SK-N-SH (cell line): ENCODE measurements at regions not wholly inside any gene's neighbourhood (a gene's known extent, or its start where the extent isn't known, plus 50 kb on each side); places are given as distances from the start of the nearest gene placed in this dataset.

Source experiments
- CTCF ChIA-PET: fragments of 300-600, 350-600 bp; formaldehyde crosslinking; extraction: SDS; loops from one replicate; lab custom pipeline; 2021; lab: Yijun Ruan, JAX
- POLR2A ChIA-PET: fragments of 350-600 bp; sonication (Branson Sonifier 250); formaldehyde crosslinking; extraction: SDS; loops from one replicate; lab custom pipeline; 2020; ENCODE audit warnings: antibody characterized with exemption, inconsistent platforms; lab: Yijun Ruan, JAX
- DNase-seq: peaks from one replicate; pipeline ENCODE4 v3.0.0; 2012
- H2AFZ ChIP-seq: fragments of 200-600 bp; sonication (generic); 2 replicates; pipeline ENCODE4 v1.8.1; 2016; ENCODE audit warnings: antibody characterized with exemption, mild to moderate bottlenecking, low read depth
- H3F3A ChIP-seq: fragments of 200-600 bp; sonication (generic); replicated peaks from 2 replicates; pipeline ENCODE3; 2016; ENCODE audit warnings: antibody characterized with exemption, mild to moderate bottlenecking; ENCODE audit not compliant: insufficient read depth
- H3K27ac ChIP-seq, 2 experiments: fragments of 200-500 bp in 1 of 2; fragments of 200-600 bp in 1 of 2; sonication (Bioruptor generic) in 1 of 2; sonication (generic), shearing (Covaris generic) in 1 of 2; 2 replicates each; pipeline versions ENCODE4 v1.5.1 to v1.6.1; 2014 to 2016; ENCODE audit warnings: low read depth in 2 of 2, inconsistent platforms in 1 of 2, low read length in 1 of 2, mild to moderate bottlenecking in 1 of 2, mixed read lengths in 1 of 2
- H3K27me3 ChIP-seq: fragments of 200-600 bp; sonication (generic), shearing (Covaris generic); 2 replicates; pipeline ENCODE4 v1.6.1; 2016; ENCODE audit warnings: mixed run types; ENCODE audit not compliant: insufficient read depth
- H3K36me3 ChIP-seq, 2 experiments: fragments of 200-500 bp in 1 of 2; fragments of 200-600 bp in 1 of 2; sonication (Bioruptor generic) in 1 of 2; sonication (generic) in 1 of 2; replicated peaks in 1 of 2; 2 replicates each; pipeline versions ENCODE3 to v1.5.1; 2014 to 2016; ENCODE audit warnings: low read length in 1 of 2, mild to moderate bottlenecking in 1 of 2; ENCODE audit not compliant: insufficient read depth in 2 of 2, control insufficient read depth in 1 of 2
- H3K4me1 ChIP-seq, 2 experiments: fragments of 200-500 bp in 1 of 2; fragments of 200-600 bp in 1 of 2; sonication (Bioruptor generic) in 1 of 2; sonication (generic), shearing (Covaris generic) in 1 of 2; 2 replicates each; pipeline versions ENCODE4 v1.5.1 to v1.6.1; 2014 to 2016; ENCODE audit warnings: low read depth in 1 of 2, low read length in 1 of 2, mixed run types in 1 of 2; ENCODE audit not compliant: insufficient read depth in 2 of 2, control insufficient read depth in 1 of 2
- H3K4me2 ChIP-seq: fragments of 200-600 bp; sonication (generic), shearing (Covaris generic); 2 replicates; pipeline ENCODE4 v1.6.1; 2017; ENCODE audit warnings: mixed run types
- H3K4me3 ChIP-seq, 2 experiments: fragments of 200-500 bp in 1 of 2; fragments of 200-600 bp in 1 of 2; sonication (Bioruptor generic) in 1 of 2; sonication (generic), shearing (Covaris generic) in 1 of 2; 2 replicates each; pipeline versions ENCODE4 v1.5.1 to v1.8.1; 2014 to 2016; ENCODE audit warnings: low read depth in 2 of 2, inconsistent platforms in 1 of 2, low read length in 1 of 2, mild to moderate bottlenecking in 1 of 2, mixed read lengths in 1 of 2, moderate library complexity in 1 of 2
- H3K79me2 ChIP-seq: fragments of 200-600 bp; sonication (generic); 2 replicates; pipeline ENCODE4 v1.8.1; 2017; ENCODE audit warnings: mild to moderate bottlenecking; ENCODE audit not compliant: insufficient read depth
- H3K9ac ChIP-seq: fragments of 200-600 bp; sonication (generic); 2 replicates; pipeline ENCODE4 v1.6.1; 2017; ENCODE audit warnings: mixed run types
- H3K9me2 ChIP-seq: fragments of 200-600 bp; sonication (generic); 2 replicates; pipeline ENCODE4 v1.6.1; 2017; ENCODE audit warnings: mixed run types
- H3K9me3 ChIP-seq: fragments of 200-600 bp; sonication (generic); 2 replicates; pipeline ENCODE4 v1.6.1; 2017; ENCODE audit warnings: mixed run types, mild to moderate bottlenecking, moderate library complexity
- H4K20me1 ChIP-seq: fragments of 200-600 bp; sonication (generic); 2 replicates; pipeline ENCODE4 v1.6.1; 2017; ENCODE audit warnings: mild to moderate bottlenecking, mixed run types; ENCODE audit not compliant: insufficient read depth
- CHD2 ChIP-seq: fragments of 150-350 bp; IDR thresholded peaks from 2 replicates; pipeline ENCODE4 v1.6.1; 2018; ENCODE audit warnings: low read length; ENCODE audit not compliant: partially characterized antibody
- ELF1 ChIP-seq: IDR thresholded peaks from 2 replicates; pipeline ENCODE4 v1.4.0; 2012
- FOSL2 ChIP-seq: IDR thresholded peaks from 2 replicates; pipeline ENCODE4 v1.4.0; 2012; ENCODE audit warnings: low read depth, mild to moderate bottlenecking, moderate library complexity, borderline replicate concordance
- FOXJ3 ChIP-seq: sonication (generic); formaldehyde crosslinking; IDR thresholded peaks from 2 replicates; pipeline ENCODE4 v1.5.1; 2020; ENCODE audit warnings: mild to moderate bottlenecking, missing genetic modification reagents
- FOXM1 ChIP-seq: IDR thresholded peaks from 2 replicates; pipeline ENCODE4 v1.4.0; 2012; ENCODE audit warnings: low read depth, mild to moderate bottlenecking
- GABPA ChIP-seq: IDR thresholded peaks from 2 replicates; pipeline ENCODE4 v1.4.0; 2012; ENCODE audit warnings: low read depth, mild to moderate bottlenecking
- GATA2 ChIP-seq: sonication (generic); formaldehyde crosslinking; IDR thresholded peaks from 2 replicates; pipeline ENCODE4 v1.5.0; 2020; ENCODE audit warnings: mild to moderate bottlenecking, missing genetic modification reagents
- MXI1 ChIP-seq: IDR thresholded peaks from 2 replicates; pipeline ENCODE4 v1.6.1; 2012; ENCODE audit warnings: mild to moderate bottlenecking, low read depth, low read length, improper control_type of control experiment
- NFIC ChIP-seq: IDR thresholded peaks from 2 replicates; pipeline ENCODE4 v1.4.0; 2012; ENCODE audit warnings: borderline replicate concordance
- NRF1 ChIP-seq: IDR thresholded peaks from 2 replicates; pipeline ENCODE4 v1.6.1; 2012; ENCODE audit warnings: low read depth, mild to moderate bottlenecking, low read length
- POLR2AphosphoS5 ChIP-seq: IDR thresholded peaks from 2 replicates; pipeline ENCODE4 v1.6.1; 2012; ENCODE audit warnings: low read depth, low read length
- RAD21 ChIP-seq: IDR thresholded peaks from 2 replicates; pipeline ENCODE4 v1.6.1; 2012; ENCODE audit warnings: mild to moderate bottlenecking, low read length
- RCOR1 ChIP-seq: fragments of 150-350 bp; IDR thresholded peaks from 2 replicates; pipeline ENCODE4 v1.6.1; 2017; ENCODE audit warnings: antibody characterized with exemption, low read length
- RFX5 ChIP-seq: IDR thresholded peaks from 2 replicates; pipeline ENCODE4 v1.6.1; 2012; ENCODE audit warnings: mild to moderate bottlenecking, improper control_type of control experiment, low read length
- SIN3A ChIP-seq: IDR thresholded peaks from 2 replicates; pipeline ENCODE4 v1.6.1; 2012; ENCODE audit warnings: low read depth, mild to moderate bottlenecking, low read length, moderate library complexity, borderline replicate concordance
- SMC3 ChIP-seq: IDR thresholded peaks from 2 replicates; pipeline ENCODE4 v1.6.1; 2012; ENCODE audit warnings: low read depth, low read length, improper control_type of control experiment
- TAF1 ChIP-seq: IDR thresholded peaks from 2 replicates; pipeline ENCODE4 v1.6.1; 2012; ENCODE audit warnings: low read depth, mild to moderate bottlenecking, low read length, moderate library complexity, borderline replicate concordance
- TCF12 ChIP-seq: IDR thresholded peaks from 2 replicates; pipeline ENCODE4 v1.4.0; 2012
- YY1 ChIP-seq: IDR thresholded peaks from 2 replicates; pipeline ENCODE4 v1.4.0; 2012; ENCODE audit warnings: low read depth, mild to moderate bottlenecking
- ZBTB33 ChIP-seq: IDR thresholded peaks from 2 replicates; pipeline ENCODE4 v1.4.0; 2012; ENCODE audit warnings: low read depth, borderline replicate concordance
- WGBS: methylation state at CpG from one replicate; pipeline ENCODE4 v1.1.6; 2017; ENCODE audit warnings: low lambda C conversion rate; 5-methylcytosine and 5-hydroxymethylcytosine counted together
- TF ChIP-seq, protein P1 (sequence below): fragments of 200-600 bp; sonication (generic); IDR thresholded peaks from 2 replicates; pipeline ENCODE4 v1.6.1; 2017; ENCODE audit warnings: antibody characterized with exemption, mild to moderate bottlenecking, moderate library complexity
- TF ChIP-seq, protein P2 (sequence below): fragments of 150-350 bp; IDR thresholded peaks from 2 replicates; pipeline ENCODE4 v1.6.1; 2016; ENCODE audit warnings: mild to moderate bottlenecking, low read depth, low read length

DNA sequence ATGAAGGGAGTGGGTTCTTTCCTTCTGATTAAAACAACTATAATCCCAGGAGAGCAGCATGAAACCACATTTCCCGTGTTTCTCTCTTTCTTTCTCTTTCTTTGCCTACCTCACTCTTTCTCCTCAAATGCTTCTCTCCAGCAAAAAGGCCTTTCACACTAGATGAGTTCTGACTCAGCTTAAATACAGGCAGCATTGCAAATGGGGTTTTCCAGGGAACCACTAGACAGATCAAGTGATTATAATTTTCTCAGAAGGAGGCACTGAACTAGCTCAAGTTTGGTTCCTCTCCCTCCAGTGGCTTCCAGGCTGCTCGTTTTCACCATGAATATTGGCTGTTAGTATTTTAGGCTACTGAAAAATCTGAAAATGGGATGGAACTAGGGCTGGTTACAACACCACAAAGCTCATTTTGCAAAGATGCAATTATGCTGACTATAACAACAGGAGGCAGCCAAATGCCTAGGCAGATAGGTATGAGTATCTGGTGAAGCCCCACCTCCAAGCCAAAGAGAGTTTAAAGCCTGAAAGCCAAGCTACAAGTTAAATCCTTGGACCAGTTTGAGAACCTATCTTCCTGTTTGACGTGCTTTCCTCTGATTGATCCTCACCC is 260.0 kb downstream of the MMUT start:
- H3K27me3 ChIP-seq: no peaks in the 10 kb centered on the region
- H3K4me3 ChIP-seq: no peak overlapping the region
- H3K27ac ChIP-seq: no peak overlapping the region
- no peaks in the 10 kb centered on the region for H4K20me1 ChIP-seq
- no peaks in the 10 kb centered on the region for H3F3A ChIP-seq
- no peaks in the 10 kb centered on the region for H3K9me2 ChIP-seq
- no peak overlapping the region for H2AFZ ChIP-seq
- H3K79me2 ChIP-seq: no peaks in the 10 kb centered on the region
- H3K36me3 ChIP-seq: no peaks in the 10 kb centered on the region
- no peaks in the 10 kb centered on the region; a peak in 1 of 4 replicates for H3K4me1 ChIP-seq
- no peak for TF ChIP-seq SMC3
- no peak for TF ChIP-seq CHD2
- no peak for TF ChIP-seq GABPA
- no peak for TF ChIP-seq YY1
- no peak for TF ChIP-seq ZBTB33
- no peak for TF ChIP-seq MXI1
- TF ChIP-seq POLR2AphosphoS5: no peak
- no peak for TF ChIP-seq FOSL2
- TF ChIP-seq RCOR1: no peak
- TF ChIP-seq, protein P1, sequence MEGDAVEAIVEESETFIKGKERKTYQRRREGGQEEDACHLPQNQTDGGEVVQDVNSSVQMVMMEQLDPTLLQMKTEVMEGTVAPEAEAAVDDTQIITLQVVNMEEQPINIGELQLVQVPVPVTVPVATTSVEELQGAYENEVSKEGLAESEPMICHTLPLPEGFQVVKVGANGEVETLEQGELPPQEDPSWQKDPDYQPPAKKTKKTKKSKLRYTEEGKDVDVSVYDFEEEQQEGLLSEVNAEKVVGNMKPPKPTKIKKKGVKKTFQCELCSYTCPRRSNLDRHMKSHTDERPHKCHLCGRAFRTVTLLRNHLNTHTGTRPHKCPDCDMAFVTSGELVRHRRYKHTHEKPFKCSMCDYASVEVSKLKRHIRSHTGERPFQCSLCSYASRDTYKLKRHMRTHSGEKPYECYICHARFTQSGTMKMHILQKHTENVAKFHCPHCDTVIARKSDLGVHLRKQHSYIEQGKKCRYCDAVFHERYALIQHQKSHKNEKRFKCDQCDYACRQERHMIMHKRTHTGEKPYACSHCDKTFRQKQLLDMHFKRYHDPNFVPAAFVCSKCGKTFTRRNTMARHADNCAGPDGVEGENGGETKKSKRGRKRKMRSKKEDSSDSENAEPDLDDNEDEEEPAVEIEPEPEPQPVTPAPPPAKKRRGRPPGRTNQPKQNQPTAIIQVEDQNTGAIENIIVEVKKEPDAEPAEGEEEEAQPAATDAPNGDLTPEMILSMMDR: no peak
- H3K9me3 ChIP-seq: no peaks in the 10 kb centered on the region
- no peak overlapping the region for H3K9ac ChIP-seq
- H3K4me2 ChIP-seq: no peak overlapping the region
- 3% methylated on average over 3 of the region's 3 CpGs for WGBS
- DNase-seq: no peak
- CTCF ChIA-PET: interaction anchor here (0.5 to 1.3 kb wide), 3 partner anchors 8 to 678 kb away, joined by 3 to 5 read pairs (median 4); no protein-coding TSS in a partner anchor
- POLR2A ChIA-PET: no interaction called here

DNA sequence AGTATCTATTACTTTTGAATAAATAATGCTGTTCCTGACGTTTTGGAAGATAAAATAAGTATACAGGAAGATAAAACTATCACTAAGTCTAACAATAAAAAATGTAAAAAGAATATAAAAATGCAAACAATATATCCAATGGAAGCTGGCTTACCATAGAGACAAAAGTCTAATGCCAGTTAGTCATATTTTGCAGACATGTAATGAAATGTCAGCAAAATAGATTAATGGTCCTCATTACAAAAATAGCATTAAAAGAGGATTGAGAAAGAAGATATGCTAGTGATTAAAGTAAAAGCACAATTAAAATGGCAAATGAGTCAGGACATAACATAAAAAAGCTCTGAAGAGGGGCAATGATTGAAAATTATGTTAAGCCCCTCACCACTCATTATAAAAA is 265.0 kb downstream of the MMUT start:
- no peaks in the 10 kb centered on the region for H3K9me3 ChIP-seq
- POLR2A ChIA-PET: interaction anchor here (0.6 kb wide), 1 partner anchor 133 kb away, joined by 3 read pairs; no protein-coding TSS in a partner anchor

More for the DNA sequence above, 265.0 kb downstream of the MMUT start:
- H4K20me1 ChIP-seq: no peaks in the 10 kb centered on the region
- no peaks in the 10 kb centered on the region for H3F3A ChIP-seq
- no peaks in the 10 kb centered on the region for H3K79me2 ChIP-seq
- H3K27me3 ChIP-seq: no peaks in the 10 kb centered on the region
- no peak for TF ChIP-seq POLR2AphosphoS5
- no peak for TF ChIP-seq NRF1
- TF ChIP-seq NFIC: no peak
- TF ChIP-seq SMC3: no peak
- no peak for TF ChIP-seq RCOR1
- no peak for TF ChIP-seq FOXJ3 (CRISPR knock-in tag)
- TF ChIP-seq SIN3A: no peak
- TF ChIP-seq TCF12: no peak
- TF ChIP-seq, protein P1: no peak
- no peak for TF ChIP-seq CHD2
- no peak for TF ChIP-seq RAD21
- TF ChIP-seq, protein P2, sequence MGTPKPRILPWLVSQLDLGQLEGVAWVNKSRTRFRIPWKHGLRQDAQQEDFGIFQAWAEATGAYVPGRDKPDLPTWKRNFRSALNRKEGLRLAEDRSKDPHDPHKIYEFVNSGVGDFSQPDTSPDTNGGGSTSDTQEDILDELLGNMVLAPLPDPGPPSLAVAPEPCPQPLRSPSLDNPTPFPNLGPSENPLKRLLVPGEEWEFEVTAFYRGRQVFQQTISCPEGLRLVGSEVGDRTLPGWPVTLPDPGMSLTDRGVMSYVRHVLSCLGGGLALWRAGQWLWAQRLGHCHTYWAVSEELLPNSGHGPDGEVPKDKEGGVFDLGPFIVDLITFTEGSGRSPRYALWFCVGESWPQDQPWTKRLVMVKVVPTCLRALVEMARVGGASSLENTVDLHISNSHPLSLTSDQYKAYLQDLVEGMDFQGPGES: no peak
- TF ChIP-seq TAF1: no peak
- TF ChIP-seq GABPA: no peak
- TF ChIP-seq RFX5: no peak
- no peak for TF ChIP-seq GATA2 (CRISPR knock-in tag)
- TF ChIP-seq ELF1: no peak
- no peak for TF ChIP-seq FOXM1
- TF ChIP-seq, all 33 proteins: peak for 0
- H3K4me1 ChIP-seq: no peaks in the 10 kb centered on the region; a peak in 1 of 4 replicates
- H2AFZ ChIP-seq: no peak overlapping the region
- CTCF ChIA-PET: no interaction called here
- no peak for DNase-seq
- H3K27ac ChIP-seq: no peak overlapping the region
- WGBS: 0% methylated on average over 1 of the region's 1 CpG
- H3K4me3 ChIP-seq: no peak overlapping the region
- no peaks in the 10 kb centered on the region for H3K36me3 ChIP-seq
- H3K9me2 ChIP-seq: no peaks in the 10 kb centered on the region
- H3K4me2 ChIP-seq: no peak overlapping the region
- no peak overlapping the region for H3K9ac ChIP-seq
